Posterior cingulate gyrus (tissue), 11 donors: ENCODE measurements at regions not wholly inside any gene's neighbourhood (a gene's known extent, or its start where the extent isn't known, plus 50 kb on each side); places are given as distances from the start of the nearest gene placed in this dataset.
"Not testable (repeated sequence)": the region's sequence is repeated elsewhere in the genome, so short reads cannot be mapped to it uniquely, and the experiment has no call there.

ENCODE experiments used
- DNase-seq, 10 donors: peaks; one replicate each; pipeline versions ENCODE4 v3.0.0 to v3.0.0-alpha.2; 2020 to 2021; ENCODE audit warnings: mixed read lengths in 3 of 10
- intact Hi-C: fragments of 100-400 bp; cut with DNase I; formaldehyde crosslinking; loops from one replicate; pipeline ENCODE4 v1.15.1; 2023

DNA sequence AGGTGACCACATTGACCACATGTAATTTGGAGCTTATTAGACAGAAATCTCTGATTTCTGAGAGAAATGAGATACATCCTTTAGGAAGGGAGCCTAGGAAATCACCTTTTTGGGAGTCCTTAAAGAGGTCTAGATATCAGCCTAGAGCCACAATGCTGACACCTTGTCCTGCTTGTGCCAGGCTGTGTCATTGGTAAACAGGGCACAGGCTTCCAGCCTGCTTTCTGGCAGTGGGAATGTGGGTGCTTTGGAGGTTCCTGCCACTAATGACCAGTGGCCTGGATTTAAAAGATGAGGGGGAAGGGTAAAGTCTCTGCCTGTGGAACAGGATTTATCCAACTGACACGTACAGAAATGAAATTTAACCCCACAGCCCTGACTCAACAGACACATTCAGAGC is 169.8 kb upstream of the KBTBD8 start:
- intact Hi-C loops, result no loop called here
- no peak for DNase-seq

DNA sequence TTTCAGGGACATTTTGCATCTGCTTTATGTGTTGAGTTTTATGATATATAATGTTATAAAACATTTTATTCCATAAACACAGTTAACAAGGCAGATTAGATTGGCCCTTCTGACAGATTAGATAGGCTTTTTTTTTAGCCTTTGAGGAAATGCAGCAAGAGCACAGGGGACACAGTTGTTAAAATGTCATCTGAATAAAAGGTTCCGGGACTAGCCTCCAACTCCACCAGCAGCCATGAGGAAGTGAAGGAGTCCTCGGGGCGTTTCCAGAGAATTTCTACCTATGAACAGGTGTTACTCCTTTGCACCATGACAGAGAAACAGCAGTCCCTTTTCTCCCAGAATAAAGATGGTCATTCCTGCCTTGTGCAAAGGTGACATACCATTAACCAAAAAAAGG is 167.8 kb upstream of the KBTBD8 start:
- intact Hi-C loops, result no loop called here
- no peak for DNase-seq

DNA sequence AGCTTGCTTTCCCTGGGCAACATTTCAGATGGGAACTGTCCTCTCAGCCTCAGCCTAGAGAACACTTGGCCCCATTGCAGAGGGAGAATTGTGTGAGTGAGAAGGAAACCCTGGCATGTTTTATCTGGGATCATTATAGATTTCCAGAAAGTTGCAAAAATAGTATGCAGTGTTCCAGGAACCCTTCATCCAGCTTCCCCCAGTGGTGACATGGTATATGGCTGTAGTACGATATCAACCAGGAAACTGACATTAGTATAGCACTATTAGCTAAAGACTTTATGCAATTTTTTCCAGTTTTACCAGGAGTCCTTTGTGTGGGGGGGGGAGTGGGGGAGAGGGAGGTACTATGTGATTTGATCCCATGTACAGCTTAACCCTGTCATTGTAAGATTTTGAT is 166.2 kb upstream of the KBTBD8 start:
- intact Hi-C loops, result no loop called here
- no peak for DNase-seq

DNA sequence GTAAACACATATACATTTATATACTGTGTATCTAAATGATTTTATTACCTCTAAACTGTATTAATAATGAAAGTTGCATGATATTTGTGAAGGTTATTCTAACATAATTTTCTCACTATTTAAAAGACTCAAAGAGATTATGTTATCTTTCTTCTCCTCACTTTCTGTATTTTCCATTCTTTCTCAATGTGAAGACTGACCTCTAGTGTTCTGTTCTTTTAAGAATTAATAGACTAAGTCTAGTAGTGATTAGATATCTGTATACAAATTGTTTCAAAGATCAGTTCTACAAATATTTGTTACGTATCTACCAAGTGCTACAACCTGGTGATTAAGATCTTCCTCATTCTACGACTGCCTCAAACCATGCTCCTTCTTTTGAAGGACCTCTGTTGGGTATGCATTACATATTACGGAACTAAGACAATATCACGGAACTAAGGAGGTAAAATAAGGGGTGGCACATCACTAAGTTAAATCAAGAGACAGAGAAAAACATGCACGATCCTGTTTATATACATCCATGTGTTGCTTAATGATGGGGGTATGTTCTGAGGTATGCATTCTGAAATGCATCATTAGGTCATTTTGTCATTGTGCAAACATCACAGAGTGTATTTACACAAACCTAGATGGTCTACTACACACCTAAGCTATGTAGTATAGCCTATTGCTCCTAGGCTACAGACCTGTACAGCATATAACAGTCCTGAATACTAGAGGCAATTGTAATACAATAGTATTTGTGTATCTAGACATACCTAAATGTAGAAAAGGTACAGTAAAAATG is 161.5 kb upstream of the KBTBD8 start:
- DNase-seq, result no peak

DNA sequence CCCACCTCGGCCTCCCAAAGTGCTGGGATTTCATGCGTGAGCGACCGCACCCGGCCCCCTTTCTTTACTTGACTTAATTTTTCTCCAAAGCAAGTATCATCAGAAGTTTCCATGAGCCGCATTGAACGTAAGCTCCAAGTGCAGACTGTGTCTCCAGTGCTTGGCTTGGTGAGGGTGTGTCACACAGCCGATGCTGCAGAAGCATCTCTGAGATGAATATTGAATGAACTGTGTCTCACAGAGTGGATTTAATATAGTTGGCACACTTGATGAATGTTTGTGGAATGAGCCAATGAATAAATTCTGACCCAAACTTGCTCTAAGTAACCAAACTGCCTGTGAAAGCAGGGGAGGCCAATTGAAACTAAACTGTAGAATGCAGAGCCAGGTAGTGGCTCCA is 159.4 kb upstream of the KBTBD8 start:
- DNase-seq, result no peak

More for the DNA sequence above, 161.5 kb upstream of the KBTBD8 start:
- intact Hi-C loops, result loop anchor here (5.0 kb wide), 1 partner anchor 559 kb away; no protein-coding TSS in a partner anchor

DNA sequence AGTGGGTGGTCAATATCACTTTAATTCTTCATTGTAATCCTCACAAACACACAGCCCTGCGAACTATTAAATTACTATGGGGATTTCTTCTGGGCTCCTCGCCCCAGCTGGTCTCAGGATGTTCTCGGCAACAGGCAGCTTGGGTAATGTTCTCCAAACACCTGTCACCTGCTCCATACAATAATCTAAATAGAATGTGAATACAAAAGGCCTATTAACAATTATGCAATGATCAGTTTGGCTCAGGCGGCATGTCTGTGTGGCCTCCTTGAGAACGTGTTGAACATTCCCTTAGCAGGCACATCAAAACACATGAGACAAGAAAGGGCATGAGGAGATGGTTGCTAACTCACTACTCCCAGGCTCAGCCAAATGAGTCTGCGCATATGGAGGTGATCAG is 158.6 kb upstream of the KBTBD8 start:
- intact Hi-C loops, result loop anchor here (5.0 kb wide), 1 partner anchor 562 kb away; no protein-coding TSS in a partner anchor
- DNase-seq, result no peak

More for the DNA sequence above, 159.4 kb upstream of the KBTBD8 start:
- intact Hi-C loops, result loop anchor here (5.0 kb wide), 1 partner anchor 561 kb away; no protein-coding TSS in a partner anchor

DNA sequence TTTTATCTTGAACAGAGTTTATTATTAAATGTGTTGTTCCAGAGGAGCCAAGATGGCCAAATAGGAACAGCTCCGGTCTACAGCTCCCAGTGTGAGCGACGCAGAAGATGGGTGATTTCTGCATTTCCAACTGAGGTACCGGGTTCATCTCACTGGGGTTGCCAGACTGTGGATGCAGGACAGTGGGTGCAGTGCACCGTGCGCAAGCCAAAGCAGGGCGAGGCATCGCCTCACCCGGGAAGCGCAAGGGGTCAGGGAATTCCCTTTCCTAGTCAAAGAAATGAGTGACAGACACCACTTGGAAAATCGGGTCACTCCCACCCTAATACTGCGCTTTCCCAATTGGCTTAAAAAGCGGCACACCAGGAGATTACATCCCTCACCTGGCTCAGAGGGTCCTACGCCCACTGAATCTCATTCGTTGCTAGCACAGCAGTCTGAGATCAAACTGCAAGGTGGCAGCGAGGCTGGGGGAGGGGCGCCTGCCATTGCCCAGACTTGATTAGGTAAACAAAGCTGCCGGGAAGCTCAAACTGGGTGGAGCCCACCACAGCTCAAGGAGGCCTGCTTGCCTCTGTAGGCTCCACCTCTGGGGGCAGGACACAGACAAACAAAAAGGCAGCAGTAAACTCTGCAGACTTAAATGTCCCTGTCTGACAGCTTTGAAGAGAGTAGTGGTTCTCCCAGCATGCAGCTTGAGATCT is 155.2 kb upstream of the KBTBD8 start:
- DNase-seq, intact Hi-C loops: not testable (repeated sequence)

DNA sequence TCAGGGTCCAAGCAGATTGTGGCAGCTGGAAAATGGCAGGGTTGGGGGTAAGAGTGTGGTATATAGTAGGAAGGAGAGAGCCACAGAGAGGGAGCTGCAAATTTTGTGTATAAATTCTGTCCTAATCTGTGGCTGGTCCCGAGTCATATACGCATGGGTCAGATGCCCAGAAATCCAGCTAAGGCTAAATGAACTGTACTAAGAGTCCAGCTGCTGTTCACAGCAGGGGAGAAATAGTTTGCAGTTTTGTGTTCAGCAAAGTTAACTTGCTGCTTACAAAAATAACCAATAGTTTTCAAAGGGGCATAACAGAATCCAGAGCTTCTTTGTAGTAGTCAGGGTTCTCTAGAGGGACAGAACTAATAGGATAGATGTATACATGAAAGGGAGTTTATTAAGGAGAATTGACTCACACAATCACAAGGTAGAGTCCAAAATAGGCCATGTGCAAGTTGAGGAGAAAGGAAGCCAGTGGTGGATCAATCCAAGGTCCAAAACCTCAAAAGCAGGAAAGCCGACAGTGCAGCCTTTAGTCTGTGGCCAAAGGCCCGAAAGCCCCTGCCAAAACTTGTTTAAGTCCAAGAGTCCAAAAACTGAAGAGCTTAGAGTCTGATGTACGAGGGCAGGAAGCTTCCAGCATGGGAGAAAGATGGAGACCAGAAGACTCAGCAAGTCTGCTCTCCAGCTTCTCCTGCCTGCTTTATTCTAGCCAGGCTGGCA is 146.1 kb upstream of the KBTBD8 start:
- no peak for DNase-seq
- intact Hi-C loops, result no loop called here

DNA sequence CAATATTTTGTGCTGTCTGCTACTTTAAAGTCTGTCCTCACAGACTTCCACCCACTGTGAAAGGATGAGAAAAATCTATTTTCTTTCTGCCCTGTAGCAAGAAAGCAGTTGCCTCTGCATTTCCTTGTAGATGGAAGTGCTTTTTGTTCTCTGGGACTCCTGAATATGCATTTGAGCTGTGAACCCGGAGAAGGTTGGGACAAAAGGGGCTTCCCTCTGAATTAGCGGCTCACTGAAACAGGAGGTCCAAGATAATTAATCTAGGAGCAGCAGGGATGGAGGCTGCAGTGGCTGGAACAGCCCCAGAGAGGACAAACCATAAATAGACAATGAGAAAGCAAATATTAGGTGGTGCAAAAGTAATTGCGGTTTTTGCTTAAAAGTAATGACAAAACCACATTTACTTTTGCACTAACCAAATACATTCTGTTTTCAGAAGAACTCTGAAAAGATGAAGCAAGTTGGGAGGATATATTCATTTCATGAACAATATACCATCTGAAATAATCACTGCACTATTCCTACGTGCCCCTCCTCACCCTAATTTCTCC is 143.4 kb upstream of the KBTBD8 start:
- intact Hi-C loops, result no loop called here

DNA sequence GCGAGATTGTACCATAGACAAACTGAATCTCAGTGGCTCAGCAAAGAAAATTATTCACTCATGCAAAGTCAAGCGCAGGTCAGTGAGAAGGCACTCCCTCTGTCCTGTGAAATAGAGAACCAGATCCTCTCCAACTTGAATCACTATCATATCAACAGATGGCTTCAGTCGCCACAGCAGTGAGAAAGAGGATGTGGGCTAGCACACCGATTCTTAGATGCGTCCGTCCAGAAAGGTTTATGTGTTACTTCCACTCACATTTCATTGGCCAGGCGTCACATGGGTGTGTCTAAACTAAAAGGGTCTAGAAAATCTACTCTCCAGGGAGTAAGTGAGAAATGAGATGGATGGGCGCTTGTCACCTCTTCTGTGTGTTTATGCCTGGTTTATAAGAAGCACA is 141.6 kb upstream of the KBTBD8 start:
- no peak for DNase-seq
- intact Hi-C loops, result no loop called here

More for the DNA sequence above, 143.4 kb upstream of the KBTBD8 start:
- no peak for DNase-seq

DNA sequence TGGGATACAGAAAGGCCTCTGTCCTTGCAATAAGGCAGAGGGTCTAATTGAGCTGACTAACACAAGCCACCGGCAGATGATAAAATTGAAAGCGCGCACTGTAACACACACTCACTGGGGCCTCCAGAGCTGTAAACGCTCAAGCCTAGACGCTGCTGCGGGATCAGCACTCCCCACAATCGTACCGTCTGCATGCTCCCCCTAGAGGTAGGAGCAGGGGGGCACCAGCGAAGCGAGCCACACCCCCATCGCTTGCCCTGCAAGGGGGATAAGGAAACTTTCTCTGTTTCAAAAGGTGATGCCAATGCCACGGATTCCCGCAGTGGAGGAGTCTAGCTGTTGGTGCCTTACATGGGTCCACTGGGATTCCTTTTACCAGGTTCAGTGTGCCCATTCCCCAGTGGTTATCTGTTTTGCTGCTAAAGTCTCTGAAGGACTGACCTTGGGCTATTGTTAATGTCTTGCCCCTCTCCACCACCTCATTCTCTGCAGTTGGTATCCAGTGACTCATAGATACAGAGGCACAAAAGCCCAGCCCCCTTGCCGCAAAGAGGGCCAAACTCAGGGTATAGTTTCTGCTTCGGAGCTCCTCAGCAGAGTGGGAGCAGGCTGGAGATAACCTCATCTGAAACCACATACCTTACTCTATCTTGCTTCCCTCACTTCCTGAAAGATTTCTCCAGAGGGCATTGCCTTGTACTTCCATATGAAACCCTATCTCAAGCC is 139.3 kb upstream of the KBTBD8 start:
- no peak for DNase-seq
- intact Hi-C loops, result no loop called here

DNA sequence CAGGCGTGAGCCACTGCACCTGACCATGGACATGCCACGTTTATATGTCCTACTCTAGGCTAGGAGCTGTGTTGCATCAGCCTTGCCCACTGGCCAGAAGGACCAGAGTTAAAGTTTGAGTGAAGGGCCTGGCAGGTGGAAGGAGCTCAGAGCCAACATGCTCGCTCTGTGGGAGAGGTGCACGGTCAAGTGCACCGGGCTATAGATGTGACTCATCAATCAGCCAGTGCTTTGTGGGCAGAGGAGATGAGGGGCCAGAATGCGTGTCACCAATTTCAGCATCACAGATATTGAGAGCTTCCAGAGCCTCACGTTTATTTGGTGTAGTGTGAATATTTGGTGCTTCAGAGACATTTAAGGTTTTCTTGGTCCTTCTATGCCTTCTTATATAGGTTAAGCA is 137.3 kb upstream of the KBTBD8 start:
- DNase-seq, result no peak
- intact Hi-C loops, result no loop called here

DNA sequence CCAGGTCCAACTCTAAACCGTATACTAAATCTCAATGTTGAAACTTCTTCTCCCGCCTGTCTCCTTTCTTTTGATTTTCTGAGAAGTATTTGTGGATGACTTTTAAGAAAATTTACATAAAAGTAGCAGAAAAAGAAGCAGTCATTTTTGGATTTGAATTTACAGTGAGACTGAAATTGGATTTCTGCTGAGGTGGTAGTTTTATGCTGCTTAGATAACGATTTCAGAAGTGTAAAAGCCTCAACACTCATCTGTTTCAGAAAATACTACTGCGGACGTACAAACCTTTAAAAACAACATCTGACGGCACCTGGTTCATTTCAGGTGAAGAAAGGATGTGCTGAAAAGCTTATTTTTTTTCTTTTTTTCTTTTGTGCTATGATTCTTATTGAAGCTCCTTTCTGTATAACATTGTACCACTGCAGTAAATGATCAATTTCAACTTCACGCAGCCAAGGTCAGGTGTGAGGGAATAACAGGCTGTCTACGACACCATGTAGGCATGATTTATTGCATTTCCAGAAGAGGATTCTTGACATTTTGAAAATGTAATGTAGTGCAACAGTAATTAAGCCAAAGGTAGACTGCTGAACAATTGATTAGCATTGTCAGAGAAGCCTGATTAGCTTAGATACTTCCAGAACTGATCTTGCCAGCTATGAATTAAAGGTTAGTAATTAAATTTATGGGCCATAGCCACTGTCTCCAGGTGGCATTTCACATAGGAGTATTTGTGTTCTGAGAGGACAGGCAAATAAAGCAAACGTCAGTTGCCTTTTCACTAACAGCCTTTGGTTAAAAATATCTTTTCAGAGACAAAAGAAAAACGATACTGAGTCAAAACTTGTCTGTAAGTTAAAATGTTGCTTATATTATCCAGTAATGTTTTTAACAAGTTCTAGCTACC is 134.6 kb upstream of the KBTBD8 start:
- intact Hi-C loops, result no loop called here

DNA sequence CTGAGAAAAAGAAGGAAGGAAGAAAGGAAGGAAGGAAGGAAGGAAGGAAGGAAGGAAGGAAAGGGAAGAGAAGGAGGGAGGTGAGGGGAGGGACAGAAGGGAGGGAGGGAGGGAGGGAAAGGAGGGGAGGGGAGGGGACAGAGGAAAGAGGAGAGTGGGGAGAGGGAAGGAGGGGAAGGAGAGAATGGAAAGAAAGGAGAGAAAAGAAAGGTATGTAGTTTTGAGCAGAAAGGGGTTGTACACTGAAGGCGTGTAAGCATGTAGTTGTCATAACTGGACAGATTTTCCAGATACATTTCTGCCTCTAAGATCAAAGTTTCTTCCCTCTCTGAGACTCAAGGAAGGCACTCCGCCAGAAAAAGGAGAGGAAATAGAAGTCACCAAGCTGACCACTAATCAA is 113.4 kb upstream of the KBTBD8 start:
- intact Hi-C loops, result no loop called here
- DNase-seq, result no peak

More for the DNA sequence above, 134.6 kb upstream of the KBTBD8 start:
- no peak for DNase-seq

DNA sequence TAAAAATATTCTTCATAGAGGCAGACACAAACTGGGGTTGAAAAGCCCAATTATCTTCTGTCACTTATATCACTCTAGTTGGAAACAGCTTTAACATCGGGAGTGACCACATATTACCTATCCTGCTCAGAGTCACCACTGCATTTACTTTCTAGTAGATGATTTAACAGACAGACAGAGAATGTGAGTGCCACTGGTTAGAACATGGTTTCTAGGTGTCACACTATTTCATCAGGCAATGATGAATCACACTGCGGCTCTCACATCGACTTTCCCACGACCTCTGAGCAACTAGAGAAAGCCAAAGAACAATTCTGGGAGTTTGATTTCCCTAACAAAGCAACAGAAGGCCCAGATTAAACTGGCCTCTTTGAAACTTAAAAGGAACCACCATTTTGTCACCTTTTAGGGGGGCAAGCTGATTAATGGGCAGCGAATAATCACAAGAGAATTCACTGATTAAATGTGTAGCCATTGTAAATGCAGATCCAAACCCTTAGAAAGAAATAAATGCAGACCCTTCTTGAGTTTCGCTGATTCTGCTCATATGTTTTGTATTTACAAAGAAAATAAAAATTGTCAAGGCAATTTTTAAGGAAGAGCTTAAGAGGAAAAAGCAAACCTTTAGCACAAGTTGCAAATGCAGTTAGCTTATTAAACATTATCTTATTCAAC is 112.6 kb upstream of the KBTBD8 start:
- intact Hi-C loops, result no loop called here
- DNase-seq, result no peak

DNA sequence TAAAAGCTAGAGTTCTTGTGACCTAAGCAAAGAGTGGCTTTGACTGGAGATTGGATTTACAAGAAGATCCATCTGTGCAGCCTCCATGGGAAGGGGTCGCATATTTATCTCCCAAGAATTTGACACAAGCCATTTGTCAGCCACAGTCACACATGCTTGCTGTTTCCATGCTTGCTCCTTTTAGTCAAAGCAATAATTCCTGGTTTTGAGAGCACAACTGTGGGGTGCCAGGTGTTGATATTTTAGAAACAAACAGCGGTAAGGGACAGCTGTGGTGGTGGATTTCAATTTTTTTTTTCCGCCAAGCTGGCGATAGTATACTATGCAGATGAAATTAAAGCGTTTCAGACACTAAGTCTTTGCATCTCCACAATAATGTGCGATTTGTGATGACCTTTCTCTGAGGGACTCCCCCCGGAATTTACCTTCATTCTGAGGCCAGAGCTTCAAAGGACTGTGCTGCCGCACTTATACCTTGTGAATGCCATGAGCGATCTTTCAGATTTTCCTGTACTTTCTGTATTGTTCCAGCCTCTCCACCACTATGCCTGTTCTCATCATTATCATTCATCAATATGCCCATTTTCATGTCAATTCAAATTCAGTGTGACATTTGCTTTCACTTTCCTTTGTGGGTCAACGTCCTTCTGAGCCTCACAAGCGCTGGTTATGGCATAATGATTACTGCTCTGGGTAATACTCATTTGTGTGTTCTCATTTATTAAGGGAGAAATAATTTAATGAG is 108.2 kb upstream of the KBTBD8 start:
- intact Hi-C loops, result no loop called here
- no peak for DNase-seq

DNA sequence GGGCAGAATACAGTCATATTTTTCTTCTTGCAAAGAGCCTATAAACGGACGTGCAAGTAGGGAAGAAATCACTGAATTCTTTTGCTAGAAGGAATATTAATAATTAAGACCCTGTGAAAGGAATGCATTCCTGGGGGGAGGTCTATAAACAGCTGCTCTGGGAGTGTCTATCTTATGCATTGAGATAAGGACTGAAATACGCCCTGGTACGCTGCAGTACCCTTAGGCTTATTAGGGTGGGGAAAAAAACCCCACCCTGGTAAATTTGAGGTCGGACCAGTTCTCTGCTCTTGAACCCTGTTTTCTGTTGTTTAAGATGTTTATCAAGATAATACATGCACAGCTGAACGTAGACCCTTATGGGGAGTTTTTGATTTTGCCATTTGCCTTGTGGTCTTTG is 100.0 kb upstream of the KBTBD8 start:
- no peak for DNase-seq
- intact Hi-C loops, result no loop called here

DNA sequence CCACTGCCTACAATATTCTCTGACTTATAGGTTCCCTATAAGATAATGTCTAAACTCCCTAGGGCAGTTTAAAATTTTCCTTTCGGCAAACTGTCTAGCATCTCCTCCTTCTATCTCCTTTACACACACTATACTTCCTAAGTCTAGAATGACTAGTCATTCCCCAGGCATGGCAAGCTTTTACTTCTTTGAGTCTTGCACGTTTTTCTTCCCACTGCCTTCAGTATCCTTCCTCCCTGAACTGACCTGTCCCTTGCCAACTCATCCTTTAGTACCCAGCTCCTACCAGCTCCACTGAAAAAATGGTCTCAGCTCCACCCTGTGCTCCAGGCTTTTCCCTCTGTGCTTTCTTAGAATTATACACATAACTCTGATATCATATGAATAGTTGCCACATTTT is 93.8 kb upstream of the KBTBD8 start:
- DNase-seq, result no peak
- intact Hi-C loops, result no loop called here
